Nucleus accumbens (tissue), 56 donors: ENCODE measurements at regions not wholly inside any gene's neighbourhood (a gene's known extent, or its start where the extent isn't known, plus 50 kb on each side); places are given as distances from the start of the nearest gene placed in this dataset.

Experiments used
- DNase-seq, 56 donors: peaks; one replicate each; lab custom pipeline; 2025; lab: John Stamatoyannopoulos, UW

- DNase-seq, result no peak
These were observed 108.0 kb upstream of the ZBTB40 start for GRCh38 chr1:22343456-22344328.

- no peak for DNase-seq
These were observed 107.4 kb upstream of the ZBTB40 start for GRCh38 chr1:22344329-22344630.

DNA sequence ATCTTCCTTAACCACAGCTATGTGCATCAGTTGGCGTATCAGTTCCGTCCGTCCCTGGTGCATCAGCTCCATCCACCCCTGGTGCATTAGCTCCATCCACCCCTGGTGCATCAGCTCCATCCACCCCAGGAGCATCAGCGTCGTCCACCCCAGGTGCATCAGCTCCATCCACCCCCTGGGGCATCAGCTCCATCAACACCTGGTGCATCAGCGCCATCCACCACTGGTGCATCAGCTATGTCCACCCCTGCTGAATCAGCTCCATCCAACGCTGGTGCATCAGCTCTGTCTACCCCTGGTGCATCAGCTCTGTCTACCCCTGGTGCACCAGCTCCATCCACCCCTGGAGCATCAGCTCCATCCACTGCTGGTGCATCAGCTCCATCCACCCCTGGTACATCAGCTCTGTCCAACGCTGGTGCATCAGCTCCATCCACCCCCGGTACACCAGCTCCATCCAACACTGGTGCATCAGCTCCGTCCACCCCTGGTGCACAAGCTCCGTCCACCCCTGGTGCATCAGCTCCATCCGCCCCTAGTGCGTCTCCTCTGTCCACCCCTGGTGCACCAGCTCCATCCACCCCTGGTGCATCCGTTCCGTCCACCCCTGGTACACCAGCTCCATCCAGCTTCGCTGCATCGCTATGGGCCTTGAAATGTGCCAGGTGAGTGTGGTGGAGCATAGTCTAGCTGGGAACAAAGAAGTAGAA, 106.6 kb upstream of the ZBTB40 start:
- DNase-seq, result no peak

DNA sequence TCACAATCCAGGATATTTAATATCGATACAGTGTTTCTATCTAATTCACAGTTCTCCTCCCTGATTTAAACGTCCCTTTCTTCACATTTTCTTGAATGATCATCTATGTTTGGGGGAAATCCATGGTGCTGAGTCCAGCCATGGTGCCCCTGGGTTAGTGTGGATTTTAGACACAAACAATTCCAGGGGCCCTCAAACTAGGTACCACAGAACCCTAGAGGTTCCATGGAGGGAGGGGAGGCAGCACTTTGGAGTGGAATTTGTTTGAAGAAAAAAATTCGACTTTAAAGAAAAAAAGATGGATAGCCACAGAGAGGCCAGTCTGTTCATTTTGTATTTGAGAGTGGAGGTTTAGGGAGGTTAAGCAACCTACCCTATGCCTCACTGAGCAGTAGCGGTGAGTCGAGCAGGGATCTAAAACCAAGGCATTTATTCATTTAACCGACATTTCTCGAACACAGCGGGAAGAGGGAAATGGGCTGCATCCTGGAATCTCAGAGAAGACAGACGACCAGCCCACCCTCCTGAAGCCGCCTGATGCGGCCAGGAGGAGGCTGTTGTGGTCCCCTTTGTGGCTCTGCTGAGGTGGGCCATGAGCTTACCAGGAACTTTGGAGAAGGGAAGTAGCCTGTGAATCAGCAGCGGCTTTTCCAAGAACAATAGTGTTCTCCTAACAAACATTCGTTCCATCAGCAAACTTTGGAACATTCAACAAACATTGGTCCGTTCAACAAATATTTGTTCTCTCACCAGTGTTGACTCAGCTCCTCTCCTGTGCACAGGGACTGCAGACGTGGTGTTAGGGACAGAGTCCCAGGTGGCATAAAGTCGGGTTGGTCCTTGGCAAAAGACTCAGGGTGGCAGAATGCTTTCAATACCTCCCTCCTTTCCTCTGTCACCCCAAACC, 103.5 kb upstream of the ZBTB40 start:
- no peak for DNase-seq

DNA sequence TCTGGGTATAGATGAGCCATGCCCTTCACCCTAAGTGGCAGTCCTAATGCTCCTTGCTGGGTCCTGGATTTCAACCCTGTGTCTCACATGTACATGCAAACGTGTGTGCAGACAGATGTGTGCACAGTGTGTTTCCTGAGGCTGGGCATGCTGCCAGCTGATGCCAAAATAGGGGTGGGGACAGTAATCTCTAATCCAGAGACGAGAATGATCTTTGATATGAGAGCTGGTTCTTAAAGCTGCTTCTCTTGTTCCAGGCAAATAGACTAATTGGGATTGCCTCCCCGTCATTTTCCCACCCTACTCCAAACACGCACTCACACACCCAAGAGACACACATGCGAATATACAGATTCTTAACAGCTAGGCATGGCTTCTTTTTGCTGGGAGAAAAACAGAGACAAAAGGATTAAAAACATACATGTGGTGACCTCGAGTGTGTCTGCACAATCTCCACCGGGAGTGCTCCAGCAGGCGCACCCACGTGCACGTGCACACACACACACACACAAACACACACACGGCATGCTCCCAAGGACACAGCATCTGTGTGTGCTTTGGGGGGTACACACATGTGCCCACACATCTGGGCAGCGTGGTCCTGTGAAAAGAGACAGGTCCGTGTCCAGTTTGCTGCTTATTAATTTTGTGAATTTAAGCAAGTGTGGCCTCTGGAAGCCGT, 102.1 kb upstream of the ZBTB40 start:
- no peak for DNase-seq

DNA sequence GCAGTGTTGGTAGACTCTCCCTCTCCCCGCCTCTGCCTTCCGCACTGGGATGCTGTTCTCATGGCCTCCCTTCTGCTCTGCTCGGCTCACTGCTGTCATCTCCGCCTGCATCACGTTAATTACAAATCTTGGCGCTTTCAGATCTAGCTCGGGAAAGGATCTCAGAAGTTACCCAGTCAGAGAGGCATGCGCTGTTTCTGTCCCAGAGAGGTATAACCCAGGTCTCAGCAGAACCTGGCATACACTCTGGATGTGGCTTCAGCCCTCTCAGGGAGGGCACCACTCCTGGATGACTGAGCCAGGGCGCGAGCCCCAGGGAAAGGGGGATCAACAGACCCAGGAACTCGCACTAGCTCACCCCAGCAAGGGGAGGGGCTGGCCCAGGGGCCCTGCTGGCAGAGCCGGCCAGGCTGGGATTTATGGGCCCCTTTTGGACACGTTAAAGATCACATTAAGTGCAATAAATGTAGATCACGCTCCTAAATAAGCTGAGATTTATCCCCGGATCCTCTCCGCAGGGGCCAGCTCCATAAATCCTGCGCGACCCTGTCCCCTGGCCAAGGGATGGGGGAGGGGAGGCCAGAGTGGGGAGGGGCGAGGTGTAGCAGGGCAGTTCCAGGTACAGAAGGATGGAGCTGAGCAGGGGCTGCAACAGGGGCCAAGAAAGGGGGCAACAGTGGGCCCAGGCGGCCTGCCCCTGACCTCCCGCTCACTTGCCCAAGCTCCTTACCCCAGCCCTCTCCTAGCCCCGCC, 101.3 kb upstream of the ZBTB40 start:
- DNase-seq, result peak in 10 of 56 donors; percentile 0 to 36 (median 16)

DNA sequence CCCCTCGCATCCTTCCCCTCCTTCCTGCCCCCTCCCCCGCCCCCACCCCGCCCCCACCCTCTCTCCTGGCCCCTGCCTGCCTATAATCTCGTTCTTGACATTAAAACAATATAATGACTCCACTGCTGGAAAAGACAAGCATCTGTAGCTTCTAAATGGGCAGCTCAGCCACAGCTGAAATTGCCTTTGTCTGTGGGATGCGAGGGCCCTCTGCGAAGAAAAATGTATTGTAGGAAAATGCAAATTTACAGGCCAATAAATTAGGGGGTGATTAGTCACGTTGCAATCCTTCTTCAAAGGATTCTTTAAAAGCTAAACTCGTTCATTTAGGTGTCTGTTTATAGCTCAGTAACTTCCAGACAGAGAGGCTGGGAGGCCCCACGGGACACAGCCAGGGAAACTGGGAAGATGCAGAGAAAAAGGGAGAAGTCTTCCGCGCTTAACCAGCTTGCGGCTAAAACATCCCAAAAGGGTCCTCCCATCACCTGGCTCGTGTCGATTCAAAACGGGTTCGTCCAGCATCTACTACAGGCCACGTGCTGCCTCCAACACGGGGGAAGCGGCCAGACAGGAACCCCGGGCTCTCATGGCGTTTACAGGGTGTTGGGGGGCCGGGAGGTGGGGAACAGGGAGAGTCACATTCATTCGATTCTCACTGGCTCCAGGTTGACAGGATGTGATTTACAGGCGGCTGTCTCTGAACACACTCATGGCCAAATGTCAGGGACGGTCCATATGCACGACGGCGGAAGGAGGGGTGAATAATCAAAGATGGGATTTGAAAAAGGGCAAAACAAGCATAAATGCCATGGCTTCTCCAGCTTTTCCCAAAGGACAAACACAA, 100.5 kb upstream of the ZBTB40 start:
- no peak for DNase-seq

DNA sequence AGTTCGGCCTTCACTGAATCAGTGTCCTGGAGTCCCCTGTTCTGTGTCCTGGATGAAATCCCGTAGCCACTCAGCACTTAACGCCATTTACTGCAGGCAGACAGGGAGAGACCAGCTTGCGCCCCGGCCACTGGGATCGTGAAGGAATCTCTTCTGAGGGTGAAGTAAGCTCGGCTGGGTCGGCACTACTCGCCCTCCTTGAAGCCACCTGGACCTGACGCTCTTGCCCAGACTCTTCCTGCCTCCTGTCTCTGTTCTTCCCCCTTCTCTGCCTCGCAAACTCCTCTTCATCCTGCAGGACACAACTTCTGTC, 99.9 kb upstream of the ZBTB40 start:
- DNase-seq, result no peak

- DNase-seq, result no peak
These were observed 99.3 kb upstream of the ZBTB40 start for GRCh38 chr1:22352355-22352754.

- no peak for DNase-seq
These were observed 98.8 kb upstream of the ZBTB40 start for GRCh38 chr1:22352896-22353295.

DNA sequence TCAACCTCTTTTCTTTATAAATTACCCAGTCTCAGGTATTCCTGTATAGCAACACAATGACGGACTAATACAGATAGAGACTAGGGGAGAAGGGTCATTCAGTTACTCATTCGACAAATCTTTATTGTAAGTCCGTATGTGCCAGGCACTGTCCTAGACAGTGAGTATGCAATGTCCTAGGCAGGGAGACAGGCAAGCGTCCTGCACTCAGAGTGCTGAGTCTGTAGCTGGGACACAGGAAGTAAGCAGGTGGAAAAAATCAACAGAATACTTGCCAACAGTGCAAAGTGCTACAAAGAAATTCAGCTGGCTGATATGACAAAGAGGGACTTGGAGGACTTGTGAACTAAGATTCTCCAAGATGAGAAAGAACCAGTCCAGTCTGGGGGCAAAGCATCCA, 92.2 kb upstream of the ZBTB40 start:
- no peak for DNase-seq

- DNase-seq, result no peak
These were observed 88.8 kb upstream of the ZBTB40 start for GRCh38 chr1:22362626-22363402.

GRCh38 chr1:22363403-22364325, 88.0 kb upstream of the ZBTB40 start:
- no peak for DNase-seq

DNA sequence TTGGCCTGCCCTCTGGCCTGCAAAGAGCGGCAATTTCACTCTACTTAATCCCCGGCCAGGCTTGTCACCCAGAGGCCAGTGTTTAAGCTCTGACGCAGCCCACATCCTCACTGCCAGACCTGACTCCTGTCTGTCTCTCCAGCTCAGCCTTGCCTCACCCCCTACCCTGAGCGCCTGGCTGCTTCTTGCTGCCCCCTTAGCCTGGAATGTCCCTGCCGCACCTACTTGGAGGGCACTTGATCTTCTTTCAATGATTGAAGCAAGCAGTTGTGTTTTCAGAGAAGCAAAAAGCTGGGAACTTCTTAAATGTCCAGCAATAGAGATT, 87.4 kb upstream of the ZBTB40 start:
- DNase-seq, result no peak

DNA sequence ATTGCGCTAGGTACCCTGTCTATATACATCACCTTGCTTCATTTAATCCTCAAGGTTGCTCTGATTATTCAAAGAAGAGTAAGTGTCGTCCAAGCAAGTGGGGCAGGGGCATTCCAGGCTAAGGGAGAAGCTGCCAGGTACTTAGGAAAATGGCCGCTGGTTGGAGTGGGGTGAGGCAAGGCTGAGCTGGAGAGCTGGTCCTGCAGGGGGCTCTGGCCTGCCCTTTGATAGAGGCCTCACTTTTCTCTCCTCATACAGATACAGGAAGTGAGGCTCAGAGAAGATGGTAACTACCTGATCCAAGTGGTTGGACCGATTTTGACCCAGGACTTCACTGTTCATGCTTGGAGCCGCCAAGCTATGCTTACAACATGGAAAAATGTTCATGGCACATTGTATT, 86.9 kb upstream of the ZBTB40 start:
- DNase-seq, result no peak

DNA sequence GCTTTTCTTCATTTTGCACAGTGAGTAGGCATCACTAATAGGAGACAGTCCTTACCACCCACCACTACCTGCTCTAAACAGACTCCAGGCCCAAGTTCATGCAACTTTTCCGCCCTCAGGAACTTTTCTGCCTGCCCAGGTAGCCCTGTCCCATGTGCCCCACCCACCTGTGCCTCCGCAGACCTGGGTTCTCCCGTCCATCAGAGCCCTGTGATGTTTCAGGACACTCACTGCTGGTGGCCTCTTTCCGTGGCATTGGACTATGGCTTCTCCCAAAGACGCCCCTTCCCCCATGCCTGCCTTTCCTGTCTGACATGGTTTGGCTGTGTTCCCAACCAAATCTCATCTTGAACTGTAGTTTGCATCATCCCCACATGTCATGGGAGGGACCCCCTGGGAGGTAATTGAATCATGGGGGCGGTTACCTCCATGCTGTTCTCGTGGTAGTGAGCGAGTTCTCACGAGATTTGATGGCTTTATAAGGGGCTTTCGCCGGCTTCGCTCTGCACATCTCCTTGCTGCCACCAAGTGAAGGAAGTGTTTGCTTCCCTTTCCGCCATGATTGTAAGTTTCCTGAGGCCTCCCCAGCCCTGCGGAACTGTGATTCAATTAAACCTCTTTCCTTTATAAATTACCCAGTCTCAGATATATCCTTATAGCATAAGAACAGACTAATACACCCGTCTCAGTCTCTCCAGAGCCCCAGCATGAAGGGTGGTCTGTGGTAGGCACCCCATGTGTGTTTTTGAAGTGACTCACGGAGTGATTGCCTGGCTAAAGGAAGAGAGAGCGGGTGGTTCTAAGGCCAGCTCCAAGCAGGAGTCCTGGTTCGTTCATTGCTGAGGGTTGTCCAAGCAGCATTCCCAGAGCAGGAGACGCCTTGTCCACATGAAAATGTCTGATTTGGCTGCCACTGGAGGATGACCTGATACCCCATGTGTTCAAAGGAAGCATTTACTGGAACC, 86.0 kb upstream of the ZBTB40 start:
- no peak for DNase-seq
